GM21528 (cell line): ENCODE measurements at regions not wholly inside any gene's neighbourhood (a gene's known extent, or its start where the extent isn't known, plus 50 kb on each side); places are given as distances from the start of the nearest gene placed in this dataset.
"Not testable (repeated sequence)": the region's sequence is repeated elsewhere in the genome, so short reads cannot be mapped to it uniquely, and the experiment has no call there.

Experiments
- ATAC-seq: cut with Tn5 transposase; IDR thresholded peaks from one replicate; pipeline ENCODE4 v1.9.1; 2021; ENCODE audit warnings: mild to moderate bottlenecking, moderate library complexity; ENCODE audit not compliant: unreplicated experiment, low FRiP score

DNA sequence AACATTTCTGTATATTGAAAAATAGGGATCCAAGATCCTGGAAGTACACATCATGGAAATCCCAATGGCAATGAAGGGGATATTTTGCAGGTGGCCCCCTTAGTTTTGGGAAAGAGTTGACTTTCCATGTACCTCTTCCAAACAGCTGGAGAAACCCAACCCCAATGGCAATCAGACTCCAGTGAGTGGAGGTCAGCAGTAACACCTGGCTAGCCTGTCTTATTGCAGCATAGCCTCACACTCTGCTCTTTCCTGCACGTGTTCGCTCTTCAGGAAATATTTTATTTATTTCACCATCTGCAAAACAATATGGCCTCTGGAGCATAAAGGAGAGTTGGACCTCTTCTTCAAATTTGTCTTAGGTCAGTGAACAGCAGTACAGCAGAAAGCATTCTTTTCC is 340.0 kb upstream of the NRP1 start:
- no peak for ATAC-seq

DNA sequence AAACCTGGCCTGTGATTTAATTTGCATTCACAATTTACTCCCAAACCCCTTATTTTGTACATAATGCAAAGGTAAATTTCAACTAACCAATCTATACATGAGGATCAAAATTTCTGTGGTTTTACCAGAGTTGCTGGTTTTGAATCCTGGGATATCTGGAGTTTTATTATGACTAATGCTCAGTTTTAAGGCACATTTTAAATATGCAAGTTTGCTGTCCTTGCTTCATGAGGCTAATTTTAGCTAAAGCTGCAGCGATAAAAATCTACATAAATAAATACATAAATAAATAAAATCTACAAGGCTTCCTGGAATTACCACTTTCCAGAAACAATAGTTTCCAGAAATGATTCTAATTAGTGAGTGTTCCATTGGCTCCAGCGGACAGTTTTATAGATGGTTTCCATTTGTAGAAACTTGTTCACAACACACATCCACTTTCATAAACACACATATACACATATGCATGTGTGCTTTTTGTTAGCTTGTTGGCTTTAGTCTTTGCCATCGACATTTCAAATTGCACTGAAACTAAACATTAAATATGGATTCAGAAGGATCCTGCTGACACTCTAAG is 339.5 kb upstream of the NRP1 start:
- no peak for ATAC-seq

GRCh38 chr10:33669904-33670303 is 335.4 kb upstream of the NRP1 start:
- no peak for ATAC-seq

DNA sequence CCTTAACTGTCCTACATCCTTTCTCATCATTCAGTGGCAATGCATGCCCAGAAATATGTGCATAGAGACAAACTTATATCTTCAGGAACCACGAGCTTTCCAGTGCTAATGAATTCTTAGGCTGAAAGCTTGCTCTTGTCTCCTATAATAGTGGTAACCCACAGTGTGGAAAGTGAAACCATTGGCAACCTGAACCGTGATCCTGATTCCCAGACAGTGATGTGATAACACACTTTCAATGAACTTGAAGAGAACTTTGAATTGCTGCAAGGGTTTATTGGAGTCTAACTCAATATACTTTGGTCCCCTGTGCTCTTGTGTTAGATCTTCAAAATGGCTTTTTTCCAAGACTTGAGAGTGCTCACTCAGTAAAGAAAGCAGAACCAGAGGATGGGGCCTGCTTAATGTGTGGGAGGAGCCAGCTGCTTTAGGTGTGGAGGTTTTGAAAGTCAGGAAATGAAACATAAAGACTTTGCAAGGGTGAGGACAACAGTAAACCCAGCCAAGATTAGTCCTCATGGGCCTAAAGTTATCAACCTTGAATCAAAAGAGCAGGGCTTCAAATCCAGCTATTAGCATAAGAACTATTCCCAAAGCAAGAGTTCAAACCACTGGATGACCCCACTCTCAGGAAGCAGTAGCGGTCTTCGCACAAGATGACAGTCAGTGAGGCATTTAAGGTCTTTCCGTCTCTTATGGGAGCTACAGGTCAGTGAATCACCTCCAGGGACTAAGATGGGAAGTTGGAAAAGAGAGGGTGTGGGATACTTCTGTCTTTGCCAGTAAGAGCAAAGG is 332.4 kb upstream of the NRP1 start:
- no peak for ATAC-seq

GRCh38 chr10:33665501-33665900 is 331.0 kb upstream of the NRP1 start:
- ATAC-seq = no peak

DNA sequence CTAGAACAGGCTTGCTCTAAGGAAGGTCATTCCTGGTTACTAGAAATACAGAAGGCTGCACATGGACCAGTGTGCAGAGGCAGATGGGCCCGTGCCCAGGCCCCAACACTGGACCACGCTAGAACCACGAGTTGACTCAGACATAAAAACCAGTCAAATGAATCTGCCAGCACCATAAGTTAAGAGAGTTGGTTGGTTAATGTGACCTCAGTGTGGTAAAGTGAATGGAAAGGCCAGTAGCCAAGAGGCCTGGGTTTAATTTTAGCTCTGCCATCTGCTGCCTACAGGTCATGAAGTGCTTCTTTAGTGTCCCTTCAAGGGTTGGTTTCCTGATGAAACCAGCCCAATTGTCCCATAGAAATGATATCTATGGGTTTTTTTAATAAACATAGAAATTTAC is 329.6 kb upstream of the NRP1 start:
- no peak for ATAC-seq

- no peak for ATAC-seq
These were observed 327.3 kb upstream of the NRP1 start for GRCh38 chr10:33661580-33662336.

DNA sequence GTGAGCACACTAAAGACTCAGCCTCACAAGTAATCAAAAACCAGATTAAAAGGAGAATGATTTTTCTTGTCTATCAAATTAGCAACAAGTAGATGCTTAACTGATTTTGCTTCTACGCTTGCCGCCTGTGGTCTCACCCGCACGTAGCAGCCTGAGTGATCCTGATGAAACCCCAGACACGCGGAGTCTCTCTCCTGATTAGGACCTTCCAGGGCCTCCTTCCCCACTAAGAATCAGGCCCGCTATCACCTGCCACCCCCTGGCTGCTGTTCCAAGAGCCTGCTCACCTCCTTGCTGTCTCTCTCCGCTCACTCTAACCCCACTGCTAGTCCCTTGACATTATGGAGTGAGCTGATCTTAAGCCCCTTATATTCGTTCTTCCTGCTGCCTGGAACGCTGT is 325.9 kb upstream of the NRP1 start:
- no peak for ATAC-seq

- ATAC-seq = no peak
These were observed 323.4 kb upstream of the NRP1 start for GRCh38 chr10:33657913-33658312.

DNA sequence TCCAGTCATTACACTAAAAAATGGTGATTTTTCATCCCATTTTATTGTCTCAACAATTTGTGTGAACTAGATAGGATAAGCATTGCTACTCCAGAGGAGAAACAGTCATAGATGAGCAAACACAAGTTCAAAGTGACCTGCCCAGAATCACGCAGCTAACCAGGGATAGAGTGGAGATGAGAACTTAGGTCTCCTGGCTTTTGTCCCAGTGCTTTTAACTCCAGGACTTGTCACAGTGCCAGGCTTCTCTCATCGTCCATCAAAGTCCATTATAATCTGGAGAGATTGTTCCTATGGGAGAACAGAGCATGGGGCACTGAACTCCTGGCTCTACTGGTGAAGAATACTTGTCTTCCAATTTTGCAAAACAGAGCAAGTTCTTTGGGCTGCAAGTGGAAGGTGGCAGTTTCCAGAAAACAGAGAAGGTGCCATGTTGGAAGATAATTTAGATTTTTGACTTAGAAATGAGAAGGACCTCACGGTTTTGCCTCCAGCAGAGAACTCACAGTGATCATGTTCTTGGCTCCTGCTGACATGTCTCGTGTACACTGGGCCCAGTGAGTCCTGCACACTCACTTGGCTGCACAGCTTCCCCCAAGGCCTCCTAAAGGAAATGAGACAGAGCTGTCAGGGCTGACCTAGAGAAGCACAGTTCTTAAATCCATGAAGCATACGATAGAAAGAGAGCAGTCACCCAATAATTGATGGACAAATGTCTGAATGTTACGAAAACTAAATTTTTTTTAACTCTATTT is 322.9 kb upstream of the NRP1 start:
- no peak for ATAC-seq

GRCh38 chr10:33655921-33656320 is 321.5 kb upstream of the NRP1 start:
- no peak for ATAC-seq

DNA sequence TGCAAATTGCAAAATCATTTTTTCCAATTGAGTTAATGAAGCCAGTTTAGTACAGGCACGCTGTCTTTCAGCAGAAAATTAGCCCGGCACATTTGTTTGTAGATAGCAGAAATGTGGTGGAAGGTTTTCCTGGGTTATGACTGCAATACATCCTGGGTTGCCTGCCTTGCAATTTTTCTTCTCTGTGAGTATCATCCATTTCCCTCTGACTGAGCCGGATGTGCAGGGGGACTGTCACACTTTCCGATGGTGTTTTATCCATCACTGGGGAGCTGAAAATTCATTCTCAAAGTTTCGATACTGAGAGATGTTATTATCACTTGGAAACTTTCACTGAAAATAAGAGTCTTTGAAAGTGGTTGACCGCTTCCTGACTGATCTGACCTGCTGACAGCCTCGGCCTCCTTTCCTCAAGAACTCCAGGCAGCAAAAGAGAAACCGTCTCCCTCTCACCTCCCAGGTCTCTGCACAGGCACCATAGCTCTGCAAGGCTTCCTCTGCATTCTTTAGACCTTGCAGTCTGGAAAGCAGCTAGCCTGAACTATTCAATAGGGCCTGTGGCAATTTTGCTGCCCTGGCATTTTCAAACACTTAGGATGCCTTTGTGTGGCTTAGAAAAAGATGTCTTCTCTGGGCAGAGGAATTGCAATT is 320.8 kb upstream of the NRP1 start:
- no peak for ATAC-seq

- ATAC-seq = no peak
These were observed 319.3 kb upstream of the NRP1 start for GRCh38 chr10:33653584-33654367.

- no peak for ATAC-seq
These were observed 318.4 kb upstream of the NRP1 start for GRCh38 chr10:33652870-33653269.

- ATAC-seq = not testable (repeated sequence)
These were observed 315.7 kb upstream of the NRP1 start for GRCh38 chr10:33650131-33650530.

- ATAC-seq = no peak
These were observed 308.6 kb upstream of the NRP1 start for GRCh38 chr10:33643042-33643441.

GRCh38 chr10:33638891-33639290 is 304.4 kb upstream of the NRP1 start:
- no peak for ATAC-seq

- no peak for ATAC-seq
These were observed 303.9 kb upstream of the NRP1 start for GRCh38 chr10:33638374-33638773.

DNA sequence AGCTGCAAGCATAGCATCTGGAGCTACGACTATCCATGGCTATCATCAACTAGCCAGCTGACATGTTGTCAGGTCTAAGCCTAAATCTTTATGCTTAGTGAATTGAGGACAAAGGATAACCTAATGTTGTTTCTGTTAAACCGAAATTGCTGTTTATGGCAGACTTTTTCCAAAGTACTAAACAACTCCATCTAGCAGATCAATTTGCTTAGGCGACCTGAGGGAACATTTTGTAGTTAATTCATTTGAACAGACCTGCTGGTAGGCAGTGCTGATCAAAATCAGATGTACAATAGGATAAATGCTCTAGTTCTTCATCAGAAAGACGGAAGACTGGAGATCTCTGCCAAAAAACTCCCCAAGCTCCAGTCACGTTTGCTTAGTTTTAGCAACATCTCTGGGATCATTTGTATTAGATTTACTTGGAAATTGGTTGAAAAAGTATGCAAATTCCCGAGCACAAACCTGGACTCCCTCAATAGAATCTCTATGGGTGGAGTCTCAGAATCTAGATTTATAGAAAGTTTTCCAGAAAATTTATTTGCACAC is 301.6 kb upstream of the NRP1 start:
- ATAC-seq = no peak
